H1 (cell line): ENCODE measurements at regions not wholly inside any gene's neighbourhood (a gene's known extent, or its start where the extent isn't known, plus 50 kb on each side); places are given as distances from the start of the nearest gene placed in this dataset.
A peak's percentile ranks its signal among the peaks of the same experiment; 100 is the strongest.

Experiments
- BRCA1 ChIP-seq: IDR thresholded peaks from 2 replicates; pipeline ENCODE4 v1.6.1; 2012; ENCODE audit warnings: low read depth, low read length, improper control_type of control experiment
- CBX8 ChIP-seq: fragments of 300-800, 300-1000 bp; sonication (generic); IDR thresholded peaks from 2 replicates; pipeline ENCODE4 v1.7.1; 2016; ENCODE audit warnings: low read depth, low read length, borderline replicate concordance
- CHD7 ChIP-seq: fragments of 300-600 bp; sonication (generic); IDR thresholded peaks from 2 replicates; pipeline ENCODE4 v1.7.1; 2012; ENCODE audit warnings: low read length, moderate library complexity, mild to moderate bottlenecking, inconsistent platforms; ENCODE audit not compliant: insufficient replicate concordance
- CTCF ChIP-seq, 3 experiments: IDR thresholded peaks; 1 replicate in 2 of 3; 2 replicates in 1 of 3; pipeline versions ENCODE4 v1.5.1 to v1.6.1; 2011; ENCODE audit warnings: low read length in 3 of 3, mild to moderate bottlenecking in 3 of 3, inconsistent platforms in 2 of 3, low read depth in 1 of 3, moderate library complexity in 1 of 3; ENCODE audit not compliant: insufficient read depth in 1 of 3; ENCODE audit errors: control extremely low read depth in 1 of 3
- EZH2 ChIP-seq: fragments of 200-600 bp; sonication (generic); IDR thresholded peaks from 2 replicates; pipeline ENCODE4 v1.7.1; 2012; ENCODE audit warnings: low read depth, mild to moderate bottlenecking, moderate library complexity, low read length, inconsistent platforms; ENCODE audit not compliant: severe bottlenecking
- POLR2A ChIP-seq, 2 experiments: IDR thresholded peaks; 1 replicate in 1 of 2; 2 replicates in 1 of 2; pipeline ENCODE4 v1.6.1; 2011; ENCODE audit warnings: low read depth in 2 of 2, low read length in 2 of 2, mild to moderate bottlenecking in 2 of 2; ENCODE audit errors: control extremely low read depth in 1 of 2
- RAD21 ChIP-seq, 2 experiments: IDR thresholded peaks in 1 of 2; conservative IDR thresholded peaks in 1 of 2; 2 replicates each; pipeline ENCODE4 v1.6.1; 2011; ENCODE audit warnings: low read depth in 2 of 2, low read length in 2 of 2, improper control_type of control experiment in 1 of 2, inconsistent platforms in 1 of 2, mild to moderate bottlenecking in 1 of 2, moderate library complexity in 1 of 2
- RFX5 ChIP-seq: IDR thresholded peaks from 2 replicates; pipeline ENCODE4 v1.6.1; 2011; ENCODE audit warnings: low read depth, low read length, improper control_type of control experiment, borderline replicate concordance
- SIX5 ChIP-seq: IDR thresholded peaks from 2 replicates; pipeline ENCODE4 v1.6.1; 2011; ENCODE audit warnings: mild to moderate bottlenecking, low read depth, low read length

GRCh38 chr4:27176400-27176799 lies 315.8 kb downstream of the STIM2 start (continued):
- TF ChIP-seq CHD7 (no peak), CBX8 (no peak), CTCF (IDR thresholded peaks at IDR 0.05; ENCODE audit: control extremely low read depth in 1 of 3, insufficient read depth in 1 of 3, low read depth in 1 of 3, low read length in 3 of 3) (peak in 2 of 3 experiments; percentile 63 to 65; a peak in 3 of 4 replicates), RFX5 (no peak), SIX5 (no peak), POLR2A (IDR thresholded peaks at IDR 0.05; ENCODE audit: control extremely low read depth in 1 of 2, low read depth in 2 of 2, low read length in 2 of 2) (no peak), RAD21 (IDR thresholded peaks at IDR 0.05 in 1 of 2, conservative IDR thresholded peaks at IDR 0.05 in 1 of 2; ENCODE audit: low read depth in 2 of 2, low read length in 2 of 2) (peak; percentile 91 to 92), EZH2 (no peak), BRCA1 (no peak)
- TF ChIP-seq, all 59 proteins: peak for 2
